HUES64 (cell line): ENCODE measurements at regions not wholly inside any gene's neighbourhood (a gene's known extent, or its start where the extent isn't known, plus 50 kb on each side); places are given as distances from the start of the nearest gene placed in this dataset.

Experiments used
- H3K27ac ChIP-seq: 2 replicates; pipeline ENCODE4 v1.7.0; 2013; ENCODE audit warnings: low read depth, low read length, inconsistent platforms
- H3K27me3 ChIP-seq: 2 replicates; pipeline ENCODE4 v1.6.1; 2013; ENCODE audit warnings: mild to moderate bottlenecking, low read length; ENCODE audit not compliant: insufficient read depth
- H3K36me3 ChIP-seq: 2 replicates; pipeline ENCODE4 v1.6.1; 2013; ENCODE audit warnings: mild to moderate bottlenecking, low read length; ENCODE audit not compliant: insufficient read depth
- H3K4me1 ChIP-seq: 2 replicates; pipeline ENCODE4 v1.6.1; 2013; ENCODE audit warnings: mild to moderate bottlenecking, low read length, moderate library complexity; ENCODE audit not compliant: insufficient read depth
- H3K4me3 ChIP-seq: 2 replicates; pipeline ENCODE4 v1.5.1; 2013; ENCODE audit warnings: mild to moderate bottlenecking, low read length, moderate library complexity
- H3K9ac ChIP-seq: 2 replicates; pipeline ENCODE4 v1.6.1; 2013; ENCODE audit warnings: mild to moderate bottlenecking, low read depth, low read length
- H3K9me3 ChIP-seq: 2 replicates; pipeline ENCODE4 v1.6.1; 2013; ENCODE audit warnings: low read depth, low read length; ENCODE audit not compliant: insufficient read depth
- WGBS: fragments of 150-250, 120-280 bp; methylation state at CpG from one replicate; pipeline ENCODE4 v1.1.7; 2013; ENCODE audit warnings: missing lambda C conversion rate; 5-methylcytosine and 5-hydroxymethylcytosine counted together

GRCh38 chr9:17894501-17895160 is 315.8 kb downstream of the SH3GL2 start:
- WGBS, result 60% methylated on average over 3 of the region's 4 CpGs

GRCh38 chr9:17900606-17901005 is 321.7 kb downstream of the SH3GL2 start:
- Histone ChIP-seq H3K9ac (no peak overlapping the region), H3K9me3 (no peaks in the 10 kb centered on the region), H3K36me3 (no peaks in the 10 kb centered on the region), H3K4me1 (no peaks in the 10 kb centered on the region), H3K27ac (no peak overlapping the region), H3K27me3 (peaks cover 42% of the 10 kb centered on the region), H3K4me3 (no peak overlapping the region)
- 94% methylated on average over 7 of the region's 7 CpGs for WGBS

More at GRCh38 chr9:17894501-17895160, 315.8 kb downstream of the SH3GL2 start:
- Histone ChIP-seq H3K27me3 (no peaks in the 10 kb centered on the region), H3K27ac (no peak overlapping the region), H3K9ac (no peak overlapping the region), H3K4me1 (0 out of 2 replicates have a peak, but pooled peaks cover 4% of the 10 kb centered on the region), H3K36me3 (no peaks in the 10 kb centered on the region), H3K4me3 (no peak overlapping the region), H3K9me3 (no peaks in the 10 kb centered on the region)

- no peak overlapping the region for H3K9ac ChIP-seq
- H3K27ac ChIP-seq, result no peak overlapping the region
- H3K9me3 ChIP-seq, result no peaks in the 10 kb centered on the region
- WGBS, result 62% methylated on average over 9 of the region's 9 CpGs
- H3K4me3 ChIP-seq, result peak overlapping the region; percentile 47
- H3K27me3 ChIP-seq, result peaks cover 72% of the 10 kb centered on the region
- no peaks in the 10 kb centered on the region for H3K4me1 ChIP-seq
- no peaks in the 10 kb centered on the region for H3K36me3 ChIP-seq
Observed at GRCh38 chr9:17905366-17905765, 326.5 kb downstream of the SH3GL2 start.

- WGBS, result 5% methylated on average over 16 of the region's 16 CpGs
- Histone ChIP-seq H3K9me3 (no peaks in the 10 kb centered on the region), H3K9ac (no peak overlapping the region), H3K27ac (no peak overlapping the region), H3K4me3 (peak overlapping the region; percentile 47), H3K4me1 (no peaks in the 10 kb centered on the region), H3K27me3 (peaks cover 72% of the 10 kb centered on the region), H3K36me3 (no peaks in the 10 kb centered on the region)
Observed at GRCh38 chr9:17905781-17906175, 326.9 kb downstream of the SH3GL2 start.

- Histone ChIP-seq H3K9me3 (no peaks in the 10 kb centered on the region), H3K4me3 (peak overlapping the region; percentile 47), H3K4me1 (no peaks in the 10 kb centered on the region), H3K27ac (no peak overlapping the region), H3K9ac (no peak overlapping the region), H3K27me3 (peaks cover 71% of the 10 kb centered on the region), H3K36me3 (no peaks in the 10 kb centered on the region)
- WGBS, result under 1% methylated on average over 52 of the region's 56 CpGs
Observed at GRCh38 chr9:17906176-17906840, 327.4 kb downstream of the SH3GL2 start.

GRCh38 chr9:17906841-17907778 is 328.2 kb downstream of the SH3GL2 start:
- Histone ChIP-seq H3K27me3 (peaks cover 65% of the 10 kb centered on the region), H3K4me1 (no peaks in the 10 kb centered on the region), H3K9me3 (no peaks in the 10 kb centered on the region), H3K36me3 (no peaks in the 10 kb centered on the region), H3K9ac (no peak overlapping the region), H3K4me3 (peak overlapping the region; percentile 47), H3K27ac (no peak overlapping the region)
- WGBS, result 9% methylated on average over 58 of the region's 58 CpGs

- H3K27me3 ChIP-seq, result peaks cover 57% of the 10 kb centered on the region
- H3K9me3 ChIP-seq, result no peaks in the 10 kb centered on the region
- WGBS, result 88% methylated on average over 13 of the region's 13 CpGs
- no peaks in the 10 kb centered on the region for H3K36me3 ChIP-seq
- no peak overlapping the region for H3K4me3 ChIP-seq
- H3K27ac ChIP-seq, result no peak overlapping the region
- H3K4me1 ChIP-seq, result no peaks in the 10 kb centered on the region
- no peak overlapping the region for H3K9ac ChIP-seq
Observed at GRCh38 chr9:17907779-17908508, 329.1 kb downstream of the SH3GL2 start.

GRCh38 chr9:17926246-17926645 is 347.4 kb downstream of the SH3GL2 start:
- Histone ChIP-seq H3K4me3 (no peak overlapping the region), H3K27ac (no peak overlapping the region), H3K4me1 (peaks cover 5% of the 10 kb centered on the region; the same call in 1 of the 2 replicates), H3K27me3 (no peaks in the 10 kb centered on the region), H3K9me3 (no peaks in the 10 kb centered on the region), H3K36me3 (no peaks in the 10 kb centered on the region), H3K9ac (no peak overlapping the region)
- WGBS, result 85% methylated on average over 8 of the region's 8 CpGs

- H3K27ac ChIP-seq, result no peak overlapping the region
- H3K9ac ChIP-seq, result no peak overlapping the region
- H3K4me1 ChIP-seq, result peaks cover 12% of the 10 kb centered on the region; the same call in 1 of the 2 replicates
- no peaks in the 10 kb centered on the region for H3K36me3 ChIP-seq
- H3K4me3 ChIP-seq, result no peak overlapping the region
- H3K9me3 ChIP-seq, result no peaks in the 10 kb centered on the region
- H3K27me3 ChIP-seq, result no peaks in the 10 kb centered on the region
Observed at GRCh38 chr9:17927616-17928015, 348.8 kb downstream of the SH3GL2 start.

- Histone ChIP-seq H3K36me3 (no peaks in the 10 kb centered on the region), H3K27me3 (no peaks in the 10 kb centered on the region), H3K4me1 (peaks cover 12% of the 10 kb centered on the region; the same call in 1 of the 2 replicates), H3K9me3 (no peaks in the 10 kb centered on the region), H3K27ac (no peak overlapping the region), H3K9ac (no peak overlapping the region), H3K4me3 (no peak overlapping the region)
- 93% methylated on average over 1 of the region's 1 CpG for WGBS
Observed at GRCh38 chr9:17928228-17928627, 349.4 kb downstream of the SH3GL2 start.
